GM13976 (cell line): ENCODE measurements at regions not wholly inside any gene's neighbourhood (a gene's known extent, or its start where the extent isn't known, plus 50 kb on each side); places are given as distances from the start of the nearest gene placed in this dataset.

ENCODE experiments used
- DNase-seq: peaks from one replicate; pipeline ENCODE4 v3.0.0; 2012; ENCODE audit warnings: low spot score
- in situ Hi-C: fragments of 300-500 bp; cut with MboI; formaldehyde crosslinking; loops from one replicate; pipeline ENCODE4 v1.12.0; 2022; ENCODE audit warnings: low sequenced_read_pairs, mixed read lengths, inconsistent platforms; ENCODE audit not compliant: unreplicated experiment
- TF ChIP-seq, protein P1 (sequence below): IDR thresholded peaks from 2 replicates; pipeline ENCODE4 v1.5.1; 2012; ENCODE audit warnings: borderline replicate concordance, mild to moderate bottlenecking; ENCODE audit not compliant: insufficient read depth; ENCODE audit errors: extremely low read depth, missing control alignments, control extremely low read depth

GRCh38 chr5:67459253-67459652, 262.7 kb upstream of the CD180 start:
- no peak for DNase-seq
- in situ Hi-C loops: no loop called here
- TF ChIP-seq, protein P1, sequence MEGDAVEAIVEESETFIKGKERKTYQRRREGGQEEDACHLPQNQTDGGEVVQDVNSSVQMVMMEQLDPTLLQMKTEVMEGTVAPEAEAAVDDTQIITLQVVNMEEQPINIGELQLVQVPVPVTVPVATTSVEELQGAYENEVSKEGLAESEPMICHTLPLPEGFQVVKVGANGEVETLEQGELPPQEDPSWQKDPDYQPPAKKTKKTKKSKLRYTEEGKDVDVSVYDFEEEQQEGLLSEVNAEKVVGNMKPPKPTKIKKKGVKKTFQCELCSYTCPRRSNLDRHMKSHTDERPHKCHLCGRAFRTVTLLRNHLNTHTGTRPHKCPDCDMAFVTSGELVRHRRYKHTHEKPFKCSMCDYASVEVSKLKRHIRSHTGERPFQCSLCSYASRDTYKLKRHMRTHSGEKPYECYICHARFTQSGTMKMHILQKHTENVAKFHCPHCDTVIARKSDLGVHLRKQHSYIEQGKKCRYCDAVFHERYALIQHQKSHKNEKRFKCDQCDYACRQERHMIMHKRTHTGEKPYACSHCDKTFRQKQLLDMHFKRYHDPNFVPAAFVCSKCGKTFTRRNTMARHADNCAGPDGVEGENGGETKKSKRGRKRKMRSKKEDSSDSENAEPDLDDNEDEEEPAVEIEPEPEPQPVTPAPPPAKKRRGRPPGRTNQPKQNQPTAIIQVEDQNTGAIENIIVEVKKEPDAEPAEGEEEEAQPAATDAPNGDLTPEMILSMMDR: no peak

DNA sequence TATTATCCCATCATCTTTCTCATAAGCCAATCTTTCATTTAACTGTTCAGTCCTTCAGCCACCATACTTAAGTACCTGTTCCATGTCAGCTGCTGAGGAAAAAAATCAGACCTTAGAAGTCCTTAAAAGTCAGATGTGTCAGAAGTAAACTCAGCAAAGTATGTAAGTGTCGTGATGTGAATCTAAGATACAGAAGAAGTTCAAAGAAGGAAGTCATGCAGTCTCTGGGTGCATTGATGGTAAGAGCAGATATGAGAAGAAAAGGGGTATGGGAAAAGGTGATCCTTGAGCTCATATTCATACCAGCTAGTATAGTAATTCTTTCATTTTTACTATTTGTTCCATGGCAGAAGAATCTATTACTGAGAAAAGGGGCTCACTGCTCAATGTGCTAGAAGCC, 259.4 kb upstream of the CD180 start:
- no peak for DNase-seq
- TF ChIP-seq, protein P1: no peak
- in situ Hi-C loops: no loop called here

DNA sequence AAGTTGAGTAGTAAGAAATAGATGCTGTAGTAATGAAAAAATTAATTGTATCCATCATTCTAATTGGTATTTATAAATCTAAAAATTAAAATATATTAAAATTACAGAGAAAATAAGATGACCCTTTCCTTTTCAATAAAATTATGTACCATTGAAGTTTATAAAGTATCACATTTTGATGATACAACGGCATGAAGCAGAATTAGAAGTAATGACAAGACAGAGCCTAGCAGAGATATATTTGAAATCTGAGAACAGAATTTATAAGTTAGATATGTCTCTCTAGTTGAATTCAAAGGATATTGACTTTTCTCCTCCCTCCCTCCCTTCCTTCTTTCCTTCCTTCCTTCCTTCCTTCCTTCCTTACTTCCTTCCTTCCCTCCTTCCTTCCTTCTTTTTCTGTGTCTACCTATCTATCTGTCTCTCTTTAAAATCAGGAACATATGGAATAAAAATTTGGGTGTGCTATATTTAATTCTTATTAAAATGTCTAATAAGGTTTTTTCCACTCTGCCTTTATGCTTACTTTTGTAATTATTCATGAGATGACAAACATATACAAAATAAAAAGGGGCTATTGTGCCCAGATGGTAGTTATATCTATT, 258.5 kb upstream of the CD180 start:
- DNase-seq: no peak
- in situ Hi-C loops: no loop called here
- TF ChIP-seq, protein P1: no peak

- no peak for DNase-seq
- in situ Hi-C loops: no loop called here
- TF ChIP-seq, protein P1: no peak
Measured at GRCh38 chr5:67453111-67453905, 256.7 kb upstream of the CD180 start.

GRCh38 chr5:67451640-67452279, 255.2 kb upstream of the CD180 start:
- no peak for DNase-seq
- in situ Hi-C loops: no loop called here
- TF ChIP-seq, protein P1: no peak

DNA sequence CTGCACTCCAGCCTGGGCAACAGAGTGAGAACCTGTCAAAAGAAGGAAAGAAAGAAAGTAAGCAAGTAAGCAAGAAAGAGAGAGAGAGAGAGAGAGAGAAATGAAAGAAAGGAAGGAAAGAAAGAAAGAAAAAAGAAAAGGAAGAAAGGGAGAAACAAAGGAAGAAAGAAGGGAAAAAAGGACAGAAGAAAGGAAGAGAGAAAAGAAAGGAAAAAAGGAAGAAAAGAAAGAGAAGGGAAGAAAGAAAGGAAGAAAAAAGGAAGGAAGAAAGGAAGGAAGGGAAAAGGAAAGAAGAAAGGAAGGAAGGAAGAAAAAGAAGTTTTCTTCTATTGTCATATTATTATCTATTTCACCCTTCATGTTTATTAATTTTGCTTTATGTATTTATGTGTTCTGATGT, 251.1 kb upstream of the CD180 start:
- no peak for DNase-seq
- in situ Hi-C loops: no loop called here

More for the DNA sequence above, 251.1 kb upstream of the CD180 start:
- TF ChIP-seq, protein P1: no peak
